HG02870 (cell line): ENCODE measurements at regions not wholly inside any gene's neighbourhood (a gene's known extent, or its start where the extent isn't known, plus 50 kb on each side); places are given as distances from the start of the nearest gene placed in this dataset.
A peak's percentile ranks its signal among the peaks of the same experiment; 100 is the strongest.
"Not testable (repeated sequence)": the region's sequence is repeated elsewhere in the genome, so short reads cannot be mapped to it uniquely, and the experiment has no call there.

Source experiments
- ATAC-seq: cut with Tn5 transposase; IDR thresholded peaks from one replicate; pipeline ENCODE4 v1.9.1; 2021; ENCODE audit warnings: mild to moderate bottlenecking, moderate library complexity; ENCODE audit not compliant: unreplicated experiment

- ATAC-seq: no peak
These were observed 230.6 kb upstream of the KRR1 start for GRCh38 chr12:75742048-75742447.

GRCh38 chr12:75739912-75740311 lies 228.5 kb upstream of the KRR1 start:
- no peak for ATAC-seq

- ATAC-seq: not testable (repeated sequence)
These were observed 227.7 kb upstream of the KRR1 start for GRCh38 chr12:75739098-75739497.

GRCh38 chr12:75738486-75738885 lies 227.1 kb upstream of the KRR1 start:
- peak; percentile 99 for ATAC-seq

GRCh38 chr12:75735853-75736252 lies 224.4 kb upstream of the KRR1 start:
- no peak for ATAC-seq

GRCh38 chr12:75728826-75729225 lies 217.4 kb upstream of the KRR1 start:
- no peak for ATAC-seq

- ATAC-seq: no peak
These were observed 216.2 kb upstream of the KRR1 start for GRCh38 chr12:75727577-75727976.

- ATAC-seq: no peak
These were observed 214.2 kb upstream of the KRR1 start for GRCh38 chr12:75725521-75726111.

- ATAC-seq: no peak
These were observed 213.5 kb upstream of the KRR1 start for GRCh38 chr12:75724928-75725312.

GRCh38 chr12:75724307-75724927 lies 213.0 kb upstream of the KRR1 start:
- no peak for ATAC-seq

GRCh38 chr12:75722714-75723200 lies 211.3 kb upstream of the KRR1 start:
- peak; percentile 91 for ATAC-seq

GRCh38 chr12:75721796-75722195 lies 210.4 kb upstream of the KRR1 start:
- ATAC-seq: no peak

GRCh38 chr12:75720812-75721641 lies 209.6 kb upstream of the KRR1 start:
- no peak for ATAC-seq

GRCh38 chr12:75717902-75718301 lies 206.5 kb upstream of the KRR1 start:
- ATAC-seq: no peak

- ATAC-seq: no peak
These were observed 205.0 kb upstream of the KRR1 start for GRCh38 chr12:75716291-75717025.

- ATAC-seq: no peak
These were observed 204.3 kb upstream of the KRR1 start for GRCh38 chr12:75715682-75716081.

- no peak for ATAC-seq
These were observed 203.9 kb upstream of the KRR1 start for GRCh38 chr12:75715323-75715644.

- no peak for ATAC-seq
These were observed 203.3 kb upstream of the KRR1 start for GRCh38 chr12:75714462-75715322.

- ATAC-seq: no peak
These were observed 202.0 kb upstream of the KRR1 start for GRCh38 chr12:75713434-75713833.

GRCh38 chr12:75712223-75712622 lies 200.8 kb upstream of the KRR1 start:
- no peak for ATAC-seq
